K562 (cell line): ENCODE measurements at regions not wholly inside any gene's neighbourhood (a gene's known extent, or its start where the extent isn't known, plus 50 kb on each side); places are given as distances from the start of the nearest gene placed in this dataset.

Experiments used
- ATAC-seq: fragments of 200-7000 bp; cut with Tn5 transposase; 3 replicates; pipeline ENCODE4 v1.9.1; 2020; ENCODE audit warnings: moderate library complexity
- BruUV-seq: library from RNA; stranded (reverse); fragments of 400-500 nt; replicated peaks from 2 replicates; lab custom pipeline; 2021; lab: Mats Ljungman, UMichigan
- CTCF ChIA-PET: fragments of 300-600 bp; formaldehyde crosslinking; extraction: SDS; loops from one replicate; lab custom pipeline; 2021; ENCODE audit warnings: low intra/inter-chr PET ratio; lab: Yijun Ruan, JAX
- POLR2A ChIA-PET: fragments of 300-600, 350-650 bp; sonication (Branson Sonifier 250); formaldehyde crosslinking; extraction: SDS; loops from one replicate; lab custom pipeline; 2021; ENCODE audit warnings: antibody characterized with exemption, inconsistent platforms; lab: Yijun Ruan, JAX
- DNase-seq, 4 experiments: peaks; one replicate each; pipeline versions ENCODE4 v3.0.0 to v3.0.0-alpha.2; 2011 to 2018; ENCODE audit warnings: low spot score in 3 of 4, mixed read lengths in 3 of 4; ENCODE audit errors: extremely low read depth in 1 of 4
- FAIRE-seq: peaks from 2 replicates; lab custom pipeline; 2011; peaks lifted over from hg19 to GRCh38; lab: Jason Lieb, UNC
- H2AFZ ChIP-seq: 2 replicates; pipeline ENCODE4 v1.6.0; 2011; ENCODE audit warnings: low read depth, low read length, control low read depth, inconsistent platforms
- H3K27ac ChIP-seq: fragments of 200-600 bp; 3 replicates; pipeline ENCODE4 v1.8.0; 2011; ENCODE audit warnings: low read depth, mild to moderate bottlenecking, control low read depth, inconsistent platforms, low read length, moderate library complexity, mixed read lengths; ENCODE audit errors: extremely low read depth
- H3K27me3 ChIP-seq, 2 experiments: fragments of 300-600 bp in 1 of 2; 2 replicates in 1 of 2; 3 replicates in 1 of 2; pipeline versions ENCODE4 v1.6.0 to v1.8.0; 2011; ENCODE audit warnings: inconsistent platforms in 2 of 2, low read length in 2 of 2, mild to moderate bottlenecking in 1 of 2, mixed read lengths in 1 of 2, moderate library complexity in 1 of 2; ENCODE audit not compliant: control insufficient read depth in 2 of 2, insufficient read depth in 2 of 2
- H3K36me3 ChIP-seq: fragments of 300-600 bp; 3 replicates; pipeline ENCODE4 v1.8.0; 2011; ENCODE audit warnings: mild to moderate bottlenecking, low read length, inconsistent platforms; ENCODE audit not compliant: control insufficient read depth, insufficient read depth
- H3K4me1 ChIP-seq, 2 experiments: fragments of 200-600 bp in 1 of 2; replicated peaks in 1 of 2; 2 replicates in 1 of 2; 3 replicates in 1 of 2; pipeline versions ENCODE4 v1.5.1 to v1.8.0; 2011; ENCODE audit warnings: inconsistent platforms in 2 of 2, low read length in 2 of 2, mild to moderate bottlenecking in 1 of 2, mixed read lengths in 1 of 2, moderate library complexity in 1 of 2; ENCODE audit not compliant: control insufficient read depth in 2 of 2, insufficient read depth in 2 of 2
- H3K4me2 ChIP-seq: 2 replicates; pipeline ENCODE4 v1.6.1; 2011; ENCODE audit warnings: low read length, control low read depth, inconsistent platforms, mixed read lengths; ENCODE audit not compliant: insufficient read depth
- H3K4me3 ChIP-seq: fragments of 200-600 bp; sonication (generic), shearing (Covaris generic); 2 replicates; pipeline ENCODE4 v1.5.1; 2016; ENCODE audit warnings: control low read depth, inconsistent platforms
- H3K79me2 ChIP-seq: fragments of 200-600 bp; 3 replicates; pipeline ENCODE4 v1.8.0; 2011; ENCODE audit warnings: low read length, inconsistent platforms; ENCODE audit not compliant: control insufficient read depth, insufficient read depth
- H3K9ac ChIP-seq, 2 experiments: 2 replicates each; pipeline versions ENCODE4 v1.6.0 to v1.6.1; 2011; ENCODE audit warnings: low read depth in 2 of 2, low read length in 2 of 2, control low read depth in 1 of 2, inconsistent platforms in 1 of 2, mild to moderate bottlenecking in 1 of 2, mixed read lengths in 1 of 2; ENCODE audit not compliant: insufficient read depth in 1 of 2
- H3K9me1 ChIP-seq: one replicate; pipeline ENCODE4 v1.6.0; 2011; ENCODE audit warnings: inconsistent platforms, mild to moderate bottlenecking, low read length, moderate library complexity; ENCODE audit not compliant: control insufficient read depth, insufficient read depth
- H3K9me3 ChIP-seq: replicated peaks from 2 replicates; pipeline ENCODE4 v1.5.1; 2011; ENCODE audit warnings: low read depth, low read length, inconsistent platforms; ENCODE audit not compliant: control insufficient read depth, insufficient read depth
- H4K20me1 ChIP-seq: replicated peaks from 2 replicates; pipeline ENCODE4 v1.6.1; 2011; ENCODE audit warnings: low read length, inconsistent platforms, mixed read lengths; ENCODE audit not compliant: control insufficient read depth, insufficient read depth
- CREB1 ChIP-seq, 2 experiments: sonication (generic) in 1 of 2; formaldehyde crosslinking in 1 of 2; IDR thresholded peaks; 2 replicates each; pipeline versions ENCODE4 v1.6.1 to v1.8.0; 2012 to 2022; ENCODE audit warnings: inconsistent platforms in 1 of 2, mild to moderate bottlenecking in 1 of 2, missing genetic modification reagents in 1 of 2, moderate library complexity in 1 of 2
- EP300 ChIP-seq: IDR thresholded peaks from 2 replicates; pipeline ENCODE4 v1.6.1; 2012; ENCODE audit warnings: low read length, improper control_type of control experiment
- MAFK ChIP-seq: IDR thresholded peaks from 2 replicates; pipeline ENCODE4 v1.6.1; 2011; ENCODE audit warnings: low read length, improper control_type of control experiment
- MGA ChIP-seq: fragments of 450-650 bp; IDR thresholded peaks from 2 replicates; pipeline ENCODE4 v1.6.1; 2016; ENCODE audit warnings: mild to moderate bottlenecking, moderate library complexity
- MTA3 ChIP-seq: fragments of 450-650 bp; formaldehyde crosslinking; IDR thresholded peaks from 2 replicates; pipeline ENCODE4 v1.6.1; 2017; ENCODE audit warnings: mild to moderate bottlenecking, borderline replicate concordance
- MYBL2 ChIP-seq, 2 experiments: fragments of 450-650 bp in 1 of 2; sonication (generic) in 1 of 2; formaldehyde crosslinking in 1 of 2; IDR thresholded peaks; 2 replicates each; pipeline versions ENCODE4 v1.6.1 to v1.8.1; 2017 to 2022; ENCODE audit warnings: borderline replicate concordance in 1 of 2, inconsistent platforms in 1 of 2, low read depth in 1 of 2, mild to moderate bottlenecking in 1 of 2, missing genetic modification reagents in 1 of 2, moderate library complexity in 1 of 2
- SMARCA5 ChIP-seq: fragments of 450-650 bp; IDR thresholded peaks from 2 replicates; pipeline ENCODE4 v1.6.1; 2016
- ZNF3 ChIP-seq: fragments of 250-450 bp; sonication (Bioruptor Pico); IDR thresholded peaks from 2 replicates; pipeline ENCODE4 v1.5.0; 2021; ENCODE audit warnings: mild to moderate bottlenecking, moderate library complexity
- ZNF740 ChIP-seq, 3 experiments: fragments of 200-800 bp in 1 of 3; sonication (Bioruptor generic) in 1 of 3; sonication (generic) in 1 of 3; formaldehyde crosslinking in 1 of 3; IDR thresholded peaks; 2 replicates each; pipeline versions ENCODE4 v1.6.1 to v1.8.0; 2016 to 2022; ENCODE audit warnings: mild to moderate bottlenecking in 2 of 3, missing compliant biosample characterization in 2 of 3, missing genetic modification characterization in 2 of 3, missing genetic modification reagents in 1 of 3
- WGBS: fragments of 100-300 bp; shearing (Covaris generic); methylation state at CpG from one replicate; pipeline ENCODE4 v1.1.6; 2016; ENCODE audit warnings: low coverage, mixed read lengths; ENCODE audit not compliant: insufficient coverage; ENCODE audit errors: missing lambda C conversion rate; 5-methylcytosine and 5-hydroxymethylcytosine counted together
- in situ Hi-C: fragments of 300-500 bp; cut with MboI; formaldehyde crosslinking; loops from 4 replicates; pipeline ENCODE4 v1.15.0; 2018; ENCODE audit warnings: inconsistent platforms, mixed read lengths
- intact Hi-C: fragments of 100-400 bp; cut with micrococcal nuclease; formaldehyde crosslinking; loops from 2 replicates; pipeline ENCODE4 v1.14.2; 2022

- no peaks in the 10 kb centered on the region for H3K79me2 ChIP-seq
- ChIA-PET POLR2A (no interaction called here), CTCF (no interaction called here)
- in situ Hi-C loops: no loop called here
- no peaks in the 10 kb centered on the region for H3K9me1 ChIP-seq
- TF ChIP-seq MGA (no peak), MAFK (no peak), EP300 (no peak), MTA3 (no peak), ZNF740 (CRISPR knock-in tag; IDR thresholded peaks at IDR 0.05) (no peak), ZNF740 (tag; IDR thresholded peaks at IDR 0.05) (no peak), MYBL2 (IDR thresholded peaks at IDR 0.05; ENCODE audit: low read depth) (no peak), MYBL2 (CRISPR knock-in tag; IDR thresholded peaks at IDR 0.05; ENCODE audit: borderline replicate concordance) (no peak), SMARCA5 (no peak), CREB1 (IDR thresholded peaks at IDR 0.05) (no peak), CREB1 (CRISPR knock-in tag; IDR thresholded peaks at IDR 0.05) (no peak), ZNF3 (CRISPR knock-in tag) (no peak)
- peaks cover 0 to 14% of the 10 kb centered on the region in 2 experiments; a peak in 2 of 5 replicates for H3K27me3 ChIP-seq
- no peak overlapping the region for H3K4me3 ChIP-seq
- FAIRE-seq (no peak), ATAC-seq (no peak), DNase-seq (no peak)
- no peak overlapping the region for H3K4me2 ChIP-seq
- no peak overlapping the region for H3K27ac ChIP-seq
- intact Hi-C loops: no loop called here
- H4K20me1 ChIP-seq: no peaks in the 10 kb centered on the region
- no TSS peak for BruUV-seq
- H3K36me3 ChIP-seq: no peaks in the 10 kb centered on the region
- no peaks in the 10 kb centered on the region for H3K4me1 ChIP-seq
- 2% methylated on average over 5 of the region's 5 CpGs for WGBS
- H3K9me3 ChIP-seq: no peaks in the 10 kb centered on the region
- H3K9ac ChIP-seq: no peak overlapping the region
- no peak overlapping the region for H2AFZ ChIP-seq
Measured at GRCh38 chr16:66226762-66227161, 139.7 kb upstream of the CDH5 start.
